Mesenchymal stem cell (in vitro differentiated cells and primary cell): ENCODE measurements at regions not wholly inside any gene's neighbourhood (a gene's known extent, or its start where the extent isn't known, plus 50 kb on each side); places are given as distances from the start of the nearest gene placed in this dataset.
A peak's percentile ranks its signal among the peaks of the same experiment; 100 is the strongest.

Experiments used
- DNase-seq: peaks from one replicate; pipeline ENCODE4 v3.0.0-alpha.2; 2013
- H2AFZ ChIP-seq: one replicate; pipeline ENCODE4 v1.6.1; 2013; ENCODE audit warnings: low read depth, mild to moderate bottlenecking, control low read depth, inconsistent platforms, low read length, moderate library complexity
- H2AK5ac ChIP-seq: 2 replicates; pipeline ENCODE4 v1.6.1; 2013; ENCODE audit warnings: low read length, moderate library complexity, mild to moderate bottlenecking, inconsistent platforms; ENCODE audit not compliant: severe bottlenecking
- H2BK120ac ChIP-seq: one replicate; pipeline ENCODE4 v1.6.1; 2013; ENCODE audit warnings: low read depth, mild to moderate bottlenecking, inconsistent platforms, low read length, moderate library complexity
- H2BK12ac ChIP-seq, 2 experiments: one replicate each; pipeline ENCODE4 v1.6.1; 2013; ENCODE audit warnings: inconsistent platforms in 2 of 2, low read length in 2 of 2, mild to moderate bottlenecking in 2 of 2, moderate library complexity in 2 of 2, control low read depth in 1 of 2
- H2BK15ac ChIP-seq: one replicate; pipeline ENCODE4 v1.6.1; 2013; ENCODE audit warnings: mild to moderate bottlenecking, low read depth, inconsistent platforms; ENCODE audit not compliant: poor library complexity, severe bottlenecking
- H2BK5ac ChIP-seq: 2 replicates; pipeline ENCODE4 v1.6.1; 2013; ENCODE audit warnings: low read depth, mild to moderate bottlenecking, low read length, control low read depth, inconsistent platforms; ENCODE audit not compliant: poor library complexity, severe bottlenecking
- H3K14ac ChIP-seq, 2 experiments: one replicate each; pipeline ENCODE4 v1.6.1; 2013; ENCODE audit warnings: inconsistent platforms in 2 of 2, low read length in 2 of 2, control low read depth in 1 of 2, mild to moderate bottlenecking in 1 of 2, moderate library complexity in 1 of 2
- H3K18ac ChIP-seq, 2 experiments: one replicate each; pipeline ENCODE4 v1.6.1; 2013; ENCODE audit warnings: inconsistent platforms in 2 of 2, low read length in 2 of 2, control low read depth in 1 of 2, low read depth in 1 of 2, mild to moderate bottlenecking in 1 of 2
- H3K23ac ChIP-seq, 2 experiments: one replicate each; pipeline ENCODE4 v1.6.1; 2013; ENCODE audit warnings: inconsistent platforms in 2 of 2, low read length in 2 of 2, mild to moderate bottlenecking in 2 of 2, moderate library complexity in 2 of 2, control low read depth in 1 of 2
- H3K27ac ChIP-seq: 2 replicates; pipeline ENCODE4 v1.5.1; 2013; ENCODE audit warnings: mild to moderate bottlenecking, moderate library complexity, low read length, control low read depth, inconsistent platforms; ENCODE audit not compliant: poor library complexity, severe bottlenecking
- H3K27me3 ChIP-seq, 2 experiments: 2 replicates each; pipeline versions ENCODE4 v1.6.1 to v1.7.0; 2013; ENCODE audit warnings: low read length in 2 of 2, mild to moderate bottlenecking in 2 of 2, moderate library complexity in 2 of 2, control low read depth in 1 of 2, inconsistent platforms in 1 of 2; ENCODE audit not compliant: control insufficient read depth in 1 of 2, insufficient read depth in 1 of 2
- H3K36me3 ChIP-seq, 2 experiments: 2 replicates each; pipeline versions ENCODE4 v1.6.1 to v1.7.0; 2013; ENCODE audit warnings: low read length in 2 of 2, control low read depth in 1 of 2, inconsistent platforms in 1 of 2, low read depth in 1 of 2, mild to moderate bottlenecking in 1 of 2; ENCODE audit not compliant: insufficient read depth in 2 of 2, control insufficient read depth in 1 of 2
- H3K4ac ChIP-seq, 2 experiments: one replicate each; pipeline ENCODE4 v1.6.1; 2013; ENCODE audit warnings: inconsistent platforms in 2 of 2, low read length in 2 of 2, mild to moderate bottlenecking in 2 of 2, moderate library complexity in 2 of 2, control low read depth in 1 of 2, low read depth in 1 of 2
- H3K4me1 ChIP-seq: 2 replicates; pipeline ENCODE4 v1.6.1; 2013; ENCODE audit warnings: low read depth, low read length, control low read depth; ENCODE audit not compliant: control insufficient read depth, insufficient read depth
- H3K4me2 ChIP-seq: 2 replicates; pipeline ENCODE4 v1.6.1; 2013; ENCODE audit warnings: low read length, mild to moderate bottlenecking, inconsistent platforms; ENCODE audit not compliant: poor library complexity, severe bottlenecking
- H3K4me3 ChIP-seq, 2 experiments: 2 replicates each; pipeline versions ENCODE4 v1.5.1 to v1.7.0; 2013; ENCODE audit warnings: low read length in 2 of 2, mild to moderate bottlenecking in 2 of 2, control low read depth in 1 of 2, low read depth in 1 of 2; ENCODE audit not compliant: insufficient read depth in 1 of 2
- H3K79me1 ChIP-seq: replicated peaks from 2 replicates; pipeline ENCODE4 v1.6.1; 2013; ENCODE audit warnings: mild to moderate bottlenecking, control low read depth, low read length, inconsistent platforms; ENCODE audit not compliant: poor library complexity, severe bottlenecking
- H3K9ac ChIP-seq: 2 replicates; pipeline ENCODE4 v1.7.0; 2013; ENCODE audit warnings: mild to moderate bottlenecking, low read length, moderate library complexity
- H3K9me3 ChIP-seq: 2 replicates; pipeline ENCODE4 v1.7.0; 2013; ENCODE audit warnings: mild to moderate bottlenecking, low read length; ENCODE audit not compliant: control insufficient read depth
- H4K8ac ChIP-seq: one replicate; pipeline ENCODE4 v1.6.1; 2013; ENCODE audit warnings: inconsistent platforms, mild to moderate bottlenecking, low read length, moderate library complexity
- H4K91ac ChIP-seq: one replicate; pipeline ENCODE4 v1.6.1; 2013; ENCODE audit warnings: mild to moderate bottlenecking, low read length, inconsistent platforms
- WGBS: methylation state at CpG from one replicate; pipeline ENCODE4 v1.1.7; 2013; ENCODE audit warnings: mixed read lengths; 5-methylcytosine and 5-hydroxymethylcytosine counted together

DNA sequence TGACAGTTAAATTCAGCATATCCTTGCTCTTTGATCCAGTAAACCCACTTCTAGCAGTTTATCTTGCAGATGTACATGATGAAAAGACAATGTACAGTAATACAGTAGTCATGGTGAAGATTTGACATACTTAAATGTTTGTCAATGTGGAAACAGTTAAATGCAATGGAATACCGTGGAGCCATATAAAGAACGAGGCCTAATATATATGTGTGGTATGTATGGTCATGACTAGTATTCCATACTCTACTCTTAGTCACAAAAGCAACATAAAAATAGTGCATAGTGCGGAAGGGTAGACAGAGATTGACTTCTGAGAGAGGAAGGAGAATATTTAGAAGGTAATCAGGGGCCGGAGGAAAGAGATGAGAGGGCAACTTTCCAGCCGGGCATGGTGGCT lies 70.7 kb upstream of the ARMC2 start:
- Histone ChIP-seq H3K9me3 (no peaks in the 10 kb centered on the region), H2BK12ac (no peak overlapping the region), H3K14ac (no peak overlapping the region), H2BK15ac (no peak overlapping the region), H3K79me1 (no peaks in the 10 kb centered on the region), H3K4me1 (peaks cover 10% of the 10 kb centered on the region), H2BK120ac (no peak overlapping the region), H3K18ac (no peak overlapping the region), H3K4ac (no peak overlapping the region), H3K23ac (no peak overlapping the region), H3K9ac (no peak overlapping the region), H2AFZ (no peak overlapping the region), H4K91ac (no peak overlapping the region), H3K4me3 (no peak overlapping the region), H4K8ac (no peak overlapping the region), H2BK5ac (no peak overlapping the region), H2AK5ac (no peak overlapping the region), H3K4me2 (no peak overlapping the region), H3K27me3 (no peaks in the 10 kb centered on the region), H3K36me3 (no peaks in the 10 kb centered on the region), H3K27ac (no peak overlapping the region)
- DNase-seq: no peak
- WGBS: 93% methylated on average over 3 of the region's 5 CpGs

DNA sequence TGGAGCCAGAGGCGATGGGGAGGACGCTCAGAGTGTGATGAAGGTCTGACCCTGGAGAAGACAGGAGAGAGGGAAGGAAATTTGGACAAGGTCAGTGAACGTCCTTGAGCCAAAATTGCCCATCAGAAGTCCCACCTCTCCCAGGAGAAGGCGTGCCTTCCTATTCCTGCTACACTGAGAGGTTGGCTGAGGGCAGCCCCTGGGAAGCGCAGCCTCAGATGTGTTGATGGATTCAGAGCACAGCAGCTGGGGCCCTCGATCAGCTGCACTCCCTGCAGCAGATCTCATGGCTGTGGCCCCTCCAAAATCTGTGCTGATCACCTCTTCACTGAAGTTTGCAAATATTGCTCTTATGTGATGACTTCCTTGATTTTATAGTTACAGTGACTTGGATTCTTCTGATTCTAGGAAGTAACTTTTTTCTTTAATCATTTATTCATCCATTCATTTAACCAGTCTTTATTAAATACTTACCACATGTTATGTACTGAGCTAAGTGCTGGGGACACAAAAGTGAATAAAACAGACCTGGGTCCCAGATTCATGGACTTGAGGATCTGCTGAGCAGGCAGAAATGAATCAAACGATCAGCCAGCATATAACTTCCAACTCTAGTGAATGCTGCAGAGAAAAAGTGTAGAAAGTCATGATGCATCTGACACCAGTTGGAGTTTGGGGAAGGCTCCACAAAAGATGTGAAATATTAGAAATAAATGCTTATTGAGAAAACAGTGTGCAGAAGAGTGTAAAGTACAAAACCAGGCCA lies 69.6 kb upstream of the ARMC2 start:
- Histone ChIP-seq H3K4ac (no peak overlapping the region), H2BK12ac (no peak overlapping the region), H3K27me3 (no peaks in the 10 kb centered on the region), H3K4me1 (peaks cover 10% of the 10 kb centered on the region), H3K18ac (peak overlapping the region in 1 of 2 experiments; percentile 34), H4K8ac (no peak overlapping the region), H3K79me1 (no peaks in the 10 kb centered on the region), H4K91ac (no peak overlapping the region), H2AFZ (no peak overlapping the region), H2AK5ac (no peak overlapping the region), H3K4me3 (no peak overlapping the region), H3K36me3 (no peaks in the 10 kb centered on the region), H3K9me3 (no peaks in the 10 kb centered on the region), H3K27ac (no peak overlapping the region), H2BK120ac (no peak overlapping the region), H3K14ac (no peak overlapping the region), H3K4me2 (no peak overlapping the region), H3K23ac (no peak overlapping the region), H2BK5ac (no peak overlapping the region), H3K9ac (no peak overlapping the region), H2BK15ac (no peak overlapping the region)
- WGBS: 78% methylated on average over 7 of the region's 7 CpGs
- DNase-seq: no peak

DNA sequence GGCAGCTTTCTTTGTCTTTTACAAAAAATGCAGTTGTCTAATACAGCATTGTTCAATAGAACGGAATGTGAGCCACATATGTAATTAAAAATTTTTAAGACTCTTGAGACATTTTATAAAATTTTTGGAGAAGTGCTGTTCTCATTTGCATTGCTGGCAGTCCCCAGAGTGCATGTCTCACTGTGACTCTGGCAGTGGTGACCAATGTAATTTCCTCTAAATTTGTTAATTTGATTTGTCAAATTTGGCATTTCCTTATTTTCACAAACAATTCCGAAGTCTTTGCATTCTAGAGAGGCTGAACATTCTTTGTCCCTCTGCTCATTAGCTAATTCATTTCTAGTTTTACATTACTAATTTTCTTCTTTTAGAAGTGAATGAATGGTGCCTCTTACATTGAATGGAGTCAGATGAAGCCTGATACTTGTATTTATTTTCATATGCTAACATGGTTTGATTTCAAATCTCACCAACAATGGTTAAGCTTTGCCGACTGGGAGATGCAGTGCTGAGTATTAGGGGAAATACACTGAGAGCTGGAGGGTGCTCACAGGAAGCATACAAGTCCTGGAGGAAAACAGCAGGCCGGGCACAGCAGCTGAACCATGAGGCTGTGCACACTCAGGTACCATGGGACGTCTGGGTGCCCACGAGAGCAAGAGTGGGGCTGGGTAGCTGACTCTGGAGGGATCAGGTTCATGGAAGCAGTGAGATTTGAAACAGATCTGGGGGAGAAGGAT lies 68.5 kb upstream of the ARMC2 start:
- Histone ChIP-seq H2BK15ac (no peak overlapping the region), H3K4me1 (peaks cover 10% of the 10 kb centered on the region), H3K79me1 (no peaks in the 10 kb centered on the region), H2BK5ac (no peak overlapping the region), H3K4me3 (no peak overlapping the region), H3K36me3 (no peaks in the 10 kb centered on the region), H3K27me3 (no peaks in the 10 kb centered on the region), H3K9ac (no peak overlapping the region), H3K4ac (no peak overlapping the region), H4K8ac (no peak overlapping the region), H2BK12ac (peak overlapping the region in 1 of 2 experiments; percentile 43), H2BK120ac (no peak overlapping the region), H3K14ac (no peak overlapping the region), H3K4me2 (no peak overlapping the region), H4K91ac (peak overlapping the region; percentile 20), H3K27ac (no peak overlapping the region), H3K18ac (no peak overlapping the region), H2AK5ac (no peak overlapping the region), H3K23ac (peak overlapping the region in 1 of 2 experiments; percentile 61), H3K9me3 (no peaks in the 10 kb centered on the region), H2AFZ (no peak overlapping the region)
- 84% methylated on average over 5 of the region's 6 CpGs for WGBS
- DNase-seq: no peak

DNA sequence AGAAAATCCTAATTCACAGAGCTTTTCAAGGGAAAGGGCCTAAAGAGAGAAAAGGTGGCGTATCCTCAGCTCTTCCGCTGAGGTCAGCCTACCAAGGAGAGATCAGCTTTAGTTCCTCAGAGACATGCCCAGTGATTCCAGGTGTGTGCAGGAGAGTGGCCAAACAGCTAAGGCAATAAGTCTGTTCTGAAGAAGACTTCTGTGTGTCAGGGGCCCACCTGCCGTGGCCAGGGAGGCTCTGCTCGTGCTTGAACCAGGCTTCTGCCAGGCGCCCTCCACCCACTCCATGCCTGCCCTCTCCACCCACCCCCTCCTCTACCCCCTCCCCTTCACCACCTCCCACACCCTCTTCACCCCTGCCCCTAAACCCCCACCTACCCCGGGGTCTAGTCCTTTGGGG lies 67.4 kb upstream of the ARMC2 start:
- H2AFZ ChIP-seq: no peak overlapping the region
- H3K4me2 ChIP-seq: no peak overlapping the region
- H3K14ac ChIP-seq: no peak overlapping the region
- no peak overlapping the region for H2BK120ac ChIP-seq
- no peak overlapping the region for H3K9ac ChIP-seq
- H3K4me1 ChIP-seq: peaks cover 10% of the 10 kb centered on the region
- DNase-seq: no peak
- H3K23ac ChIP-seq: no peak overlapping the region
- H3K36me3 ChIP-seq: no peaks in the 10 kb centered on the region
- no peak overlapping the region for H2BK15ac ChIP-seq
- H3K18ac ChIP-seq: no peak overlapping the region
- no peaks in the 10 kb centered on the region for H3K79me1 ChIP-seq
- H2AK5ac ChIP-seq: no peak overlapping the region
- no peaks in the 10 kb centered on the region for H3K27me3 ChIP-seq
- no peak overlapping the region for H4K8ac ChIP-seq
- H2BK5ac ChIP-seq: no peak overlapping the region
- no peak overlapping the region for H3K4me3 ChIP-seq
- no peak overlapping the region for H3K4ac ChIP-seq
- no peaks in the 10 kb centered on the region for H3K9me3 ChIP-seq
- 85% methylated on average over 6 of the region's 6 CpGs for WGBS
- H2BK12ac ChIP-seq: no peak overlapping the region
- no peak overlapping the region for H3K27ac ChIP-seq
- no peak overlapping the region for H4K91ac ChIP-seq
